GM12891 (cell line): ENCODE measurements at regions not wholly inside any gene's neighbourhood (a gene's known extent, or its start where the extent isn't known, plus 50 kb on each side); places are given as distances from the start of the nearest gene placed in this dataset.
"Not testable (repeated sequence)": the region's sequence is repeated elsewhere in the genome, so short reads cannot be mapped to it uniquely, and the experiment has no call there.

Source experiments
- POLR2A ChIP-seq: IDR thresholded peaks from 2 replicates; pipeline ENCODE4 v1.6.1; 2011; ENCODE audit warnings: low read depth, low read length, control low read depth
- POLR2AphosphoS5 ChIP-seq: IDR thresholded peaks from 2 replicates; pipeline ENCODE4 v1.6.1; 2011; ENCODE audit warnings: low read depth, low read length, control low read depth
- SPI1 ChIP-seq: IDR thresholded peaks from 2 replicates; pipeline ENCODE4 v1.6.1; 2011; ENCODE audit warnings: low read depth, low read length, control low read depth

DNA sequence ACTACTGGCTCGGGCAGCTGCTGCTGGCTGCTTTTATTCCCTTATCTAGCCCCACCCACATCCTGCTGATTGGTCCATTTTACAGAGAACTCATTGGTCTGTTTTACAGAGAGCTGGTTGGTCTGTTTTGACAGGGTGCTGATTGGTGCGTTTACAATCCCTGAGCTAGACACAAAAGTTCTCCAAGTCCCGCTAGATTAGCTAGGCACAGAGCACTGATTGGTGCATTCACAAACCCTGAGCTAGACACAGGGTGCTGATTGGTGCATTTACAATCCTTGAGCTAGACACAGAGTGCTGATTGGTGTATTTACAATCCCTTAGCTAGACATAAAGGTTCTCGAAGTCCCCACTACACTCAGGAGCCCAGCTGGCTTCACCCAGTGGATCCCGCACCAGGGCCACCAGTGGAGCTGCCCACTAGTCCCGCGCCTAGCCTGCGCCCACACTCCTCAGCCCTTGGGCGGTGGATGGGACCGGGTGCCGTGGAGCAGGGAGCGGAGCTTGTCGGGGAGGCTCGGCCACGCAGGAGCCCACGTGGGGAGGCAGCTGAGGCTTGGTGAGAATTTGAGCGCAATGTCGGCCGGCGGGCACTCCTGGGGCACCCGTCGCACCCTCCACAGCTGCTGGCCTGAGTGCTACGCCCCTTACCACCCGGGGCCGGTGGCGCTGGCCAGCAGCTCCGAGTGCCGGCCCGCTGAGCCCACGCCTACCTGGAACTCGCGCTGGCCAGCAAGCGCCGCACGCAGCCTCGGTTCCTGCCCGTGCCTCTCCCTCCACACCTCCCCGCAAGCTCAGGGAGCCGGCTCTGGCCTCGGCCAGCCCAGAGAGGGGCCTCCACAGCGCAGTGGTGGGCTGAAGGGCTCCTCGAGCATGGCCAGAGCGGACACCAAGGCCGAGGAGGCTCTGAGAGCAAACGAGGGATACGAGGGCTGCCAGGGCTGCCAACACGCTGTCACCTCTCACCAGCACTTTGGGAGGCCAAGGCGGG is 91.1 kb upstream of the HS3ST2 start:
- TF ChIP-seq POLR2AphosphoS5, POLR2A, SPI1: not testable (repeated sequence)
